Ishikawa (cell line): ENCODE measurements at regions not wholly inside any gene's neighbourhood (a gene's known extent, or its start where the extent isn't known, plus 50 kb on each side); places are given as distances from the start of the nearest gene placed in this dataset.

ENCODE experiments used
- CEBPB ChIP-seq: IDR thresholded peaks from 2 replicates; pipeline ENCODE4 v1.6.1; 2012
- CREB1 ChIP-seq: IDR thresholded peaks from 2 replicates; pipeline ENCODE4 v1.6.1; 2012; ENCODE audit warnings: low read depth
- EP300 ChIP-seq: IDR thresholded peaks from 2 replicates; pipeline ENCODE4 v1.6.1; 2012; ENCODE audit warnings: borderline replicate concordance
- FOXM1 ChIP-seq: IDR thresholded peaks from 2 replicates; pipeline ENCODE4 v1.6.1; 2012; ENCODE audit warnings: low read depth, borderline replicate concordance
- NFIC ChIP-seq: IDR thresholded peaks from 2 replicates; pipeline ENCODE4 v1.6.1; 2012
- RAD21 ChIP-seq: IDR thresholded peaks from 2 replicates; pipeline ENCODE4 v1.6.1; 2012; ENCODE audit warnings: low read depth
- TAF1 ChIP-seq: IDR thresholded peaks from 2 replicates; pipeline ENCODE4 v1.6.1; 2012; ENCODE audit warnings: low read depth, mild to moderate bottlenecking
- TCF12 ChIP-seq: IDR thresholded peaks from 2 replicates; pipeline ENCODE4 v1.6.1; 2012; ENCODE audit warnings: low read depth
- TEAD4 ChIP-seq: IDR thresholded peaks from 2 replicates; pipeline ENCODE4 v1.6.1; 2012
- YY1 ChIP-seq: IDR thresholded peaks from 2 replicates; pipeline ENCODE4 v1.6.1; 2012; ENCODE audit warnings: low read depth
- TF ChIP-seq, protein P1 (sequence below): IDR thresholded peaks from 2 replicates; pipeline ENCODE4 v1.6.1; 2012; ENCODE audit warnings: low read depth, mild to moderate bottlenecking
- TF ChIP-seq, protein P2 (sequence below): IDR thresholded peaks from 2 replicates; pipeline ENCODE4 v1.6.1; 2012
- TF ChIP-seq, protein P3 (sequence below): IDR thresholded peaks from 2 replicates; pipeline ENCODE4 v1.6.1; 2012

DNA sequence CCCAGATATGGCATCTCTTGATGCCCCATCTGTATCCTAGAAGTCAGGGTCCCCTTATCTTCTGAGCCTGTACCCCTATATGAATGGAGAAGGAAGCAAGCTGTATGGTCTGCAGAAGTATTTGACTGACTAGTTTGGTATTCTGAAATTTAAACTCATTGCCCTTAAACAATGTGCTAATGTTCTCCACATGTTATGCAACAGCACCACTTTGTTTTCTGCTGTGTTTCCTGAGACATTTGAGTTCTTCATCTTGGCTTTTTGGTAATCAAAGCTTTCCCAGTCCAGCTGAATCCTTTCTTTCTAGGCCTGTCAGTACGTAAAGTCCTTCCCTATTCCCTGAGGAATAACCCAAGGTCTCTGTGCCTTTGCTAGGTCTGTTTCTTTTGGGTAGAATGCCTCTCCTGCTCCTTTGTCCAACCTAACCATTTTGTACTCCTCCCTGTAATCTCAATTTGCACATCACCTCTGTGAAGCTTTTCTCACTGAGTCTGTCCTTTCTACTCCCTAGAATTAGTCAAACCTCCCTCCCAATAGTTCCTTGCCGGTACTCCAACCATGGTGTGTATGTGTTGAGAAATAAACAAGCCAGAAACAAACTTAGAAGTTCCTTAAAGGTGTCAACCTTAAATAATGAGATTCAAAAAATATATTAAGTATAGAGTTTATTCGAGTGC is 72.1 kb upstream of the HSPB3 start:
- TF ChIP-seq TAF1 (no peak), CEBPB (no peak), CREB1 (no peak), YY1 (no peak), RAD21 (no peak), EP300 (no peak), FOXM1 (no peak), TEAD4 (no peak), NFIC (no peak), TCF12 (no peak)
- TF ChIP-seq, protein P1, sequence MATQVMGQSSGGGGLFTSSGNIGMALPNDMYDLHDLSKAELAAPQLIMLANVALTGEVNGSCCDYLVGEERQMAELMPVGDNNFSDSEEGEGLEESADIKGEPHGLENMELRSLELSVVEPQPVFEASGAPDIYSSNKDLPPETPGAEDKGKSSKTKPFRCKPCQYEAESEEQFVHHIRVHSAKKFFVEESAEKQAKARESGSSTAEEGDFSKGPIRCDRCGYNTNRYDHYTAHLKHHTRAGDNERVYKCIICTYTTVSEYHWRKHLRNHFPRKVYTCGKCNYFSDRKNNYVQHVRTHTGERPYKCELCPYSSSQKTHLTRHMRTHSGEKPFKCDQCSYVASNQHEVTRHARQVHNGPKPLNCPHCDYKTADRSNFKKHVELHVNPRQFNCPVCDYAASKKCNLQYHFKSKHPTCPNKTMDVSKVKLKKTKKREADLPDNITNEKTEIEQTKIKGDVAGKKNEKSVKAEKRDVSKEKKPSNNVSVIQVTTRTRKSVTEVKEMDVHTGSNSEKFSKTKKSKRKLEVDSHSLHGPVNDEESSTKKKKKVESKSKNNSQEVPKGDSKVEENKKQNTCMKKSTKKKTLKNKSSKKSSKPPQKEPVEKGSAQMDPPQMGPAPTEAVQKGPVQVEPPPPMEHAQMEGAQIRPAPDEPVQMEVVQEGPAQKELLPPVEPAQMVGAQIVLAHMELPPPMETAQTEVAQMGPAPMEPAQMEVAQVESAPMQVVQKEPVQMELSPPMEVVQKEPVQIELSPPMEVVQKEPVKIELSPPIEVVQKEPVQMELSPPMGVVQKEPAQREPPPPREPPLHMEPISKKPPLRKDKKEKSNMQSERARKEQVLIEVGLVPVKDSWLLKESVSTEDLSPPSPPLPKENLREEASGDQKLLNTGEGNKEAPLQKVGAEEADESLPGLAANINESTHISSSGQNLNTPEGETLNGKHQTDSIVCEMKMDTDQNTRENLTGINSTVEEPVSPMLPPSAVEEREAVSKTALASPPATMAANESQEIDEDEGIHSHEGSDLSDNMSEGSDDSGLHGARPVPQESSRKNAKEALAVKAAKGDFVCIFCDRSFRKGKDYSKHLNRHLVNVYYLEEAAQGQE: no peak
- TF ChIP-seq, protein P2, sequence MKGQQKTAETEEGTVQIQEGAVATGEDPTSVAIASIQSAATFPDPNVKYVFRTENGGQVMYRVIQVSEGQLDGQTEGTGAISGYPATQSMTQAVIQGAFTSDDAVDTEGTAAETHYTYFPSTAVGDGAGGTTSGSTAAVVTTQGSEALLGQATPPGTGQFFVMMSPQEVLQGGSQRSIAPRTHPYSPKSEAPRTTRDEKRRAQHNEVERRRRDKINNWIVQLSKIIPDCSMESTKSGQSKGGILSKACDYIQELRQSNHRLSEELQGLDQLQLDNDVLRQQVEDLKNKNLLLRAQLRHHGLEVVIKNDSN: no peak
- TF ChIP-seq, protein P3, sequence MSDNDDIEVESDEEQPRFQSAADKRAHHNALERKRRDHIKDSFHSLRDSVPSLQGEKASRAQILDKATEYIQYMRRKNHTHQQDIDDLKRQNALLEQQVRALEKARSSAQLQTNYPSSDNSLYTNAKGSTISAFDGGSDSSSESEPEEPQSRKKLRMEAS: no peak
